ENCODE measurements at regions not wholly inside any gene's neighbourhood (a gene's known extent, or its start where the extent isn't known, plus 50 kb on each side); places are given as distances from the start of the nearest gene placed in this dataset.

DNA sequence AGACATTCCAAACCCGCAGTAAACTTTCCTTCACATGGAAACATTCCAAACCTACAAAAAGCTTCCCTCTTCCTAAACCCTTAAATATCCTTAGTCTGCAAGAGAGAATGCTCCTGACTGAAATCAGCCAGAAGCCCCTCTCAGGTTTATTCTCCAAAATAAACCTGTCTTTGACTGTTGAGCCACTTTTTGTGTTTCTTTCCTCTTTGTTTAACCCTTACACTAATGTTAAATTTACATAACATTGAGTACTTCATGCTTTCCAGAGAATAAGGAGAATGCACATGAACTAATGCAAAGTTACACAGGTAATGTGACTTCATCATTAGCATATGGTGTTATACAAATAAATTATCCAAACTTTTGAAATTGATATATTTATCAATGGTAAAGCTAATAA is 262.6 kb upstream of the PRKCQ start:
- H3K36me3 Mint-ChIP-seq: no peaks in the 10 kb centered on the region
- H3K4me1 Mint-ChIP-seq (ENCODE audit: unreplicated experiment): no peaks in the 10 kb centered on the region
- H3K4me3 Mint-ChIP-seq: no peak overlapping the region
- peaks cover 7% of the 10 kb centered on the region for H3K27me3 Mint-ChIP-seq
- peaks cover 6% of the 10 kb centered on the region for H3K9me3 Mint-ChIP-seq
- no peak overlapping the region for H3K27ac Mint-ChIP-seq
- no peak for DNase-seq (ENCODE audit: extremely low spot score, unreplicated experiment)
- TF ChIP-seq, protein P1, sequence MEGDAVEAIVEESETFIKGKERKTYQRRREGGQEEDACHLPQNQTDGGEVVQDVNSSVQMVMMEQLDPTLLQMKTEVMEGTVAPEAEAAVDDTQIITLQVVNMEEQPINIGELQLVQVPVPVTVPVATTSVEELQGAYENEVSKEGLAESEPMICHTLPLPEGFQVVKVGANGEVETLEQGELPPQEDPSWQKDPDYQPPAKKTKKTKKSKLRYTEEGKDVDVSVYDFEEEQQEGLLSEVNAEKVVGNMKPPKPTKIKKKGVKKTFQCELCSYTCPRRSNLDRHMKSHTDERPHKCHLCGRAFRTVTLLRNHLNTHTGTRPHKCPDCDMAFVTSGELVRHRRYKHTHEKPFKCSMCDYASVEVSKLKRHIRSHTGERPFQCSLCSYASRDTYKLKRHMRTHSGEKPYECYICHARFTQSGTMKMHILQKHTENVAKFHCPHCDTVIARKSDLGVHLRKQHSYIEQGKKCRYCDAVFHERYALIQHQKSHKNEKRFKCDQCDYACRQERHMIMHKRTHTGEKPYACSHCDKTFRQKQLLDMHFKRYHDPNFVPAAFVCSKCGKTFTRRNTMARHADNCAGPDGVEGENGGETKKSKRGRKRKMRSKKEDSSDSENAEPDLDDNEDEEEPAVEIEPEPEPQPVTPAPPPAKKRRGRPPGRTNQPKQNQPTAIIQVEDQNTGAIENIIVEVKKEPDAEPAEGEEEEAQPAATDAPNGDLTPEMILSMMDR (conservative IDR thresholded peaks at IDR 0.05): no peak

DNA sequence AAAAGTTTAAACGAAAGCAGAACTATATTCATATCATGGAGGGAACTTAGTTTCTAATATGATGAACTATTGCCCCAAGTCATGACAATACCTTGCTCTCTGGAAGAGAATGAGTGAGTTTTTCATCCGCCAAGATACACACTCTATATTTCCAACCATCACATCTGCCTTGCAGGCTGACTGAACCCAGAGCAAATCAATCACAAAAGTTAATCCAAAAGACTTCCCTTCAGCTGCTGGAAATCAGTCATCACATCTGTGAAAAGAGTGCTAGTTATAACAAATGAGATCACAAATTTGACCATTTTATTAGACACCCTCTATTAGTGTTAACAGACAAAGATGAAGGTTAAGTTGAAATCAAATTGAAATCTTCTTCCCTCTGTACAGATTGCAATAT is 261.7 kb upstream of the PRKCQ start:
- Mint-ChIP-seq H3K27me3 (peaks cover 7% of the 10 kb centered on the region), H3K9me3 (peaks cover 6% of the 10 kb centered on the region), H3K27ac (no peak overlapping the region), H3K36me3 (no peaks in the 10 kb centered on the region), H3K4me3 (no peak overlapping the region), H3K4me1 (ENCODE audit: unreplicated experiment) (no peaks in the 10 kb centered on the region)
- TF ChIP-seq, protein P1 (conservative IDR thresholded peaks at IDR 0.05): no peak
- DNase-seq (ENCODE audit: extremely low spot score, unreplicated experiment): no peak

- no peaks in the 10 kb centered on the region for H3K36me3 Mint-ChIP-seq
- peaks cover 6% of the 10 kb centered on the region for H3K9me3 Mint-ChIP-seq
- no peaks in the 10 kb centered on the region for H3K4me1 Mint-ChIP-seq (ENCODE audit: unreplicated experiment)
Observed at GRCh38 chr10:6840766-6841165, 260.7 kb upstream of the PRKCQ start.

DNA sequence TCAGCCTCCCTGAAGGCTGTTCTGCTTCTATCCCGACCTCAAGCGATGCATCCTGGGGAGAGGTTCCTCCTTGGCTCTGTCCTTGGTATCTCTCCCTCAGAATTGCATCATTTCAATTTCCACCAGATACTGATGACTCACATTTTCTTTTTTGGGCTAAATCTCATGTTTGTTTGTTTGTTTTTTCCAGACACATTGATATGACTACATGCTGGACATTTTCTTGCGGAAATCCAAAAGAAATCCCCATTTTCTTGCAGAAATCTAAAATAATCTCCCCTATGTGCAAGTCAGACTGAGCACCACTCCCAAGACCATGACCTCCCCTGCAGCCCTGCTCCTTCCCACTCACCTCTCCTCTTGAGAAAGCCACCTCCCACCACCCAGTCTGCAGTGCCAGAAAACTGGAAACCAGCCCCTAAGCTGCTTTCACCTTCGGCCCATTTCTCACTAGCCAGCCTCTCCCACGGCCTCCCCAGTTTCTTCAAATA is 260.2 kb upstream of the PRKCQ start:
- Mint-ChIP-seq H3K4me1 (ENCODE audit: unreplicated experiment) (no peaks in the 10 kb centered on the region), H3K36me3 (no peaks in the 10 kb centered on the region), H3K27ac (no peak overlapping the region), H3K4me3 (no peak overlapping the region), H3K9me3 (peaks cover 6% of the 10 kb centered on the region), H3K27me3 (peaks cover 7% of the 10 kb centered on the region)
- no peak for DNase-seq (ENCODE audit: extremely low spot score, unreplicated experiment)
- TF ChIP-seq, protein P1 (conservative IDR thresholded peaks at IDR 0.05): no peak

More at GRCh38 chr10:6840766-6841165, 260.7 kb upstream of the PRKCQ start:
- Mint-ChIP-seq H3K27me3 (peaks cover 7% of the 10 kb centered on the region), H3K27ac (no peak overlapping the region), H3K4me3 (no peak overlapping the region)
- DNase-seq (ENCODE audit: extremely low spot score, unreplicated experiment): no peak
- TF ChIP-seq, protein P1 (conservative IDR thresholded peaks at IDR 0.05): no peak

DNA sequence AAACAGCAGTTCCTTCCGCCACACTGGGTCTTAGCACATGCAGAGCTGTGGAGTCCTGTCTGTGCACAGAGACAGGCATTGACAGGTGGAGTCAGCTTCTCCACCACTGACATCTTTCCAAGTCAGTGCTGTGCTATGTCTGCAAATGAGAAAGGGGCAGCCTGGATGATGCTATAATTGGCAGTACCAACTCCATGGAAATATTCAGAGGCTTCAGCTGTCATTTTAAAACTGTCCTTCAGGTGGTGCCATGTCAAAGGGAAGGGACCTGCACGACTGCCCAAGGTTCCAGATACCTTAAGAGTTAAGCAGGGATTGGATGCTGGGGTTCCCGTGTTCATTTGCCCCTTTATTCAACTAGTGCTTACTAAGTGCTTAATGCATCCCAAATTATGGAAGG is 258.0 kb upstream of the PRKCQ start:
- DNase-seq (ENCODE audit: extremely low spot score, unreplicated experiment): no peak
- Mint-ChIP-seq H3K4me3 (no peak overlapping the region), H3K9me3 (no peaks in the 10 kb centered on the region), H3K36me3 (no peaks in the 10 kb centered on the region), H3K27ac (no peak overlapping the region), H3K27me3 (peaks cover 13% of the 10 kb centered on the region), H3K4me1 (ENCODE audit: unreplicated experiment) (no peaks in the 10 kb centered on the region)
- TF ChIP-seq, protein P1 (conservative IDR thresholded peaks at IDR 0.05): peak; percentile 41

Data from type B pancreatic cell (in vitro differentiated cells).